AG10803 (cell line): ENCODE measurements at regions not wholly inside any gene's neighbourhood (a gene's known extent, or its start where the extent isn't known, plus 50 kb on each side); places are given as distances from the start of the nearest gene placed in this dataset.
"Not testable (repeated sequence)": the region's sequence is repeated elsewhere in the genome, so short reads cannot be mapped to it uniquely, and the experiment has no call there.

Experiments used
- DNase-seq: peaks from one replicate; pipeline ENCODE4 v3.0.0; 2010; ENCODE audit warnings: low read depth
- H3K4me3 ChIP-seq: 2 replicates; pipeline ENCODE4 v1.5.1; 2011; ENCODE audit warnings: mild to moderate bottlenecking, low read length, control low read depth
- TF ChIP-seq, protein P1 (sequence below): conservative IDR thresholded peaks from 2 replicates; pipeline ENCODE4 v1.5.1; 2011; ENCODE audit warnings: mild to moderate bottlenecking, low read length, control low read depth, inconsistent platforms

DNA sequence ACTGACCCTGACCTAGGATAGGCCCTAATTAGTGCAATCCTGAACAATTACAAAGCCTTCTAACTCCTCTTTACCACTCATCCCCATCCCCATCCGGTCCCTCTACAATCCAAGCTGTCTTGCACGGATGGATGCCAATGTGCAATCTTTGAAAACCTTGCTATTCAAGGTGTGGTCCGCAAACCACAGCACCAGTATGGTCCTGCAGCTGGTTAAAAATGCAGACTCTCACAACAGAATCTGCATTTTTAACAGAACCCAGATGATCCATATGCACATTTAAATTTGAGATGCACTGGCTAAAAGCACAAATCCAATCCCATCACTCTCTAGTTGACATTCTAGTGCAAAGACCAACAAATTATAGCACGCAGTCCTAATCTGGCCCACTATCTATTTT lies 230.6 kb upstream of the KRR1 start:
- TF ChIP-seq, protein P1, sequence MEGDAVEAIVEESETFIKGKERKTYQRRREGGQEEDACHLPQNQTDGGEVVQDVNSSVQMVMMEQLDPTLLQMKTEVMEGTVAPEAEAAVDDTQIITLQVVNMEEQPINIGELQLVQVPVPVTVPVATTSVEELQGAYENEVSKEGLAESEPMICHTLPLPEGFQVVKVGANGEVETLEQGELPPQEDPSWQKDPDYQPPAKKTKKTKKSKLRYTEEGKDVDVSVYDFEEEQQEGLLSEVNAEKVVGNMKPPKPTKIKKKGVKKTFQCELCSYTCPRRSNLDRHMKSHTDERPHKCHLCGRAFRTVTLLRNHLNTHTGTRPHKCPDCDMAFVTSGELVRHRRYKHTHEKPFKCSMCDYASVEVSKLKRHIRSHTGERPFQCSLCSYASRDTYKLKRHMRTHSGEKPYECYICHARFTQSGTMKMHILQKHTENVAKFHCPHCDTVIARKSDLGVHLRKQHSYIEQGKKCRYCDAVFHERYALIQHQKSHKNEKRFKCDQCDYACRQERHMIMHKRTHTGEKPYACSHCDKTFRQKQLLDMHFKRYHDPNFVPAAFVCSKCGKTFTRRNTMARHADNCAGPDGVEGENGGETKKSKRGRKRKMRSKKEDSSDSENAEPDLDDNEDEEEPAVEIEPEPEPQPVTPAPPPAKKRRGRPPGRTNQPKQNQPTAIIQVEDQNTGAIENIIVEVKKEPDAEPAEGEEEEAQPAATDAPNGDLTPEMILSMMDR: no peak
- H3K4me3 ChIP-seq: no peak overlapping the region
- DNase-seq: no peak

DNA sequence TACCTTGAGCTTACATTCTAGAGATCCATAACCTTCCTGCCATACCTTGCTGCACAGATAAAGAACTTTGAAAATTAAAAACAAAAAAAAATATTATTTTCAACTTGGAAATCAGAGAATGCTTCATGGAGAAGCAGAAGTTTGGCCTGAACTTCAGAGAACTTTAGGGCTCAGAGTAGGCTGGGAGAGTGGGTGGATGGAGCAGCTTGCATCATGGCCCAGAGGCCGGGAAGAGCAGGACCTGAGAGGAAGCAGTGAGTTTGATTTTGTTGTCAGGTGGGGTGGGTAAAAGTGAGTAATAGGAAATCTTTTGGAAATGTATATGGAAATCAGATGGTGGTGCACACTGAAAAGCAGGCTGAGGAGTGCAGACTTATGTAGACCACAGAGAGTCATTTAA lies 228.5 kb upstream of the KRR1 start:
- no peak overlapping the region for H3K4me3 ChIP-seq
- TF ChIP-seq, protein P1: no peak
- no peak for DNase-seq

DNA sequence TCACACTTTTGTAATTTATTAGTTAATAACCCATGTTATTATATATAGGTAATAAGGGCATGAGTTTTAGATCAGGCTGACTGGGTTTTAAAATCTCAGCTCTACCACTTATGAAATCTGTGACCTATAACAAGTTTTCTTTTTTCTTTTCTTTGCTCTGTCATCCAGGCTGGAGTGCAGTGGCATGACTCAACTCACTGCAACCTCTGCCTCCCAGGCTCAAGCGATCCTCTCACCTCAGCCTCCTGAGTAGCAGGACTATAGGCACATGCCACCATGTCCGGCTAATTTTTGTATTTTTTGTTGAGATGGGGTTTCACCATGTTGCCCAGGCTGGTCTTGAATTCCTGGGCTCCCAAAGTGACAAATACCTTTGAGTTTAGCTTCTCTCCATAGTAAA lies 227.7 kb upstream of the KRR1 start:
- H3K4me3 ChIP-seq, DNase-seq: not testable (repeated sequence)

- no peak overlapping the region for H3K4me3 ChIP-seq
- DNase-seq: no peak
- TF ChIP-seq, protein P1: no peak
Measured at GRCh38 chr12:75738486-75738885, 227.1 kb upstream of the KRR1 start.

DNA sequence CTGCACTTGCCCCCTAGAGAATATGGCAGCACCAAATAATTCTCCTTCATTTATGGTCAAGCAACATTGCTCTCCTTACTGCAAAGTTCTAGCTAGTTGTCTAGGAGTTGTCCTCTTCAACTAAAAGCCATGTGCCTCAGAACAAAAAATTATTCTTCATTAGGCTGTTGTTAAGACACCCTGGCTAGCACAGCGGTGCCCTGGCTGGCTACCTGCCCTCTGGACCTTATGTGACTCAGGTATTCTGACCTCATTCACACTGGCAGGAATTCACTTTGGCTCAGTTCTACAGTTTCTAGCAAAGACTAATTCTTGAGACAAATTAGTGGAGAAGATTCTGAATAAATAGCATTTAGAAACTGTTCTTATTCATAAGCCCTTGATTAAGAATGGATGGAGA lies 224.4 kb upstream of the KRR1 start:
- H3K4me3 ChIP-seq: no peak overlapping the region
- DNase-seq: no peak
- TF ChIP-seq, protein P1: no peak

DNA sequence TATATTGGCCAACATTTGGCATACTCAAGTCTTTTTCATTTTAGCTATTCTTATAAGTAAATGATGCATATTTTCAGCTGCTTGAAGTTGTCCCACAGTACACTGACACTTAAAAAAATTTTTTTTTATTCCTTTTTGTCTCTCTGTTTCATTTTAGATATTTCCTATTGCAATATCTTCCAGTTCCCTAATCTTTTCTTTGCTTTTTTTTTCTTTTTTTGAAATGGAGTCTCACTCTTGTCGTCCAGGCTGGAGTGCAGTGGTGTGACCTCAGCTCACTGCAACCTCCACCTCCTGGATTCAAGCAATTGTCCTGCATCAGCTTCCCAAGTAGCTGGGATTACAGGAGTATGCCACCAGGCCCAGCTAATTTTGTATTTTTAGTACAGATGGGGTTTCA lies 217.4 kb upstream of the KRR1 start:
- no peak overlapping the region for H3K4me3 ChIP-seq
- TF ChIP-seq, protein P1: no peak
- DNase-seq: no peak

DNA sequence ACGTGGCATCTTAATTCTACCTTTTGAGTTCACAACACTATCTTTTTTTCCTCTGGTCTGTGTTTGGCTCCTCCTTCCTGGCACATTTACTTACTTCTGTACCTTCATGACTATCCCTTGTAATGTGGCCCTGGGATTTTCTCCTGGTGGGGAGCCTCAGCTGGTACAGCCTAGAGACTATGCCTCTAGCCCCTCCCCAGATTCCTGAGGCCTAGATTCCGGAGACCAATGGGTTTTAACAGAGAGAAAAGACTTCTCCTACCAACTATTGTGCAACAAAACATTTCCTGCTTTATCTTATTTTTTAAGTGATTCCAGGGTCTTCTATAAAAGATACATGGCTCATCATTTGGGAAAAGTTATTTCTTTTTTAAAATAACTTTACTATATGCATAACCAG lies 216.2 kb upstream of the KRR1 start:
- TF ChIP-seq, protein P1: no peak
- no peak for DNase-seq
- H3K4me3 ChIP-seq: no peak overlapping the region

DNA sequence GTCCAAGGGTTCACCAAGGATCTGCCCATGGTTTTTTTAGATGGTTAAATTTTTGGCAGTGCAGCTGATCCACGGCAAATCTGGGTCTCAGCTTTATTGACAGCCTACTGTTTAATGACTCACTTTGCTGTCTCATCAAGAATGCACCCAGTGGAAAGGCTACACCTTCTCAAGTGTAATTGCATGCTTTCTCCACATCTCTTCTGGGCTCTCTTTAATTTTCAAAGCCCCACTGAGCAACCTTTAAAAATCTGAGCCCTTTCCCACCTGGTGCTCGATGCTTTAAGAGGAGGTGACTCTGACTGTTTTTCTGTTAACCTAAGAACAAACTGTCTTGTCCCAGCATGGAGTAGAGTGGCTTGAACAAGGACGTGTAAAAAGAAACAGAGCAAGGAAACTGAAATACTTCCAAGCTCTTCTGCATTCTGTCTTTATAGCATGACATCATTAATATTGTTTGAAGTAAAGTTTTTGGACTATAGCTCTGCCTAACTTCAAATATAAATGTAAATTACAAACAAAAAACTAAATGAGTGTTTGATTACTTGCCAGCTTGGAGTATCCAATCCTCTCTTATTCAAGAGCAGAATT lies 214.2 kb upstream of the KRR1 start:
- no peak overlapping the region for H3K4me3 ChIP-seq
- TF ChIP-seq, protein P1: peak; percentile 29
- DNase-seq: peak; percentile 53
